GM19023 (cell line): ENCODE measurements at regions not wholly inside any gene's neighbourhood (a gene's known extent, or its start where the extent isn't known, plus 50 kb on each side); places are given as distances from the start of the nearest gene placed in this dataset.

ENCODE experiments used
- ATAC-seq: cut with Tn5 transposase; IDR thresholded peaks from one replicate; pipeline ENCODE4 v1.9.1; 2021; ENCODE audit warnings: mild to moderate bottlenecking, moderate library complexity; ENCODE audit not compliant: unreplicated experiment

- no peak for ATAC-seq
These were observed 443.9 kb upstream of the CDH4 start for GRCh38 chr20:60808003-60808672.

GRCh38 chr20:60808701-60809100 is 443.4 kb upstream of the CDH4 start:
- ATAC-seq = no peak

GRCh38 chr20:60810561-60810960 is 441.5 kb upstream of the CDH4 start:
- ATAC-seq = no peak

GRCh38 chr20:60812561-60812960 is 439.5 kb upstream of the CDH4 start:
- ATAC-seq = no peak

- ATAC-seq = no peak
These were observed 439.0 kb upstream of the CDH4 start for GRCh38 chr20:60813066-60813465.

- no peak for ATAC-seq
These were observed 436.4 kb upstream of the CDH4 start for GRCh38 chr20:60815656-60816055.

GRCh38 chr20:60816901-60817300 is 435.2 kb upstream of the CDH4 start:
- ATAC-seq = no peak

- no peak for ATAC-seq
These were observed 434.2 kb upstream of the CDH4 start for GRCh38 chr20:60817891-60818290.

- ATAC-seq = no peak
These were observed 432.6 kb upstream of the CDH4 start for GRCh38 chr20:60819511-60819910.

GRCh38 chr20:60820149-60820548 is 431.9 kb upstream of the CDH4 start:
- no peak for ATAC-seq

- ATAC-seq = no peak
These were observed 431.1 kb upstream of the CDH4 start for GRCh38 chr20:60820918-60821317.

GRCh38 chr20:60822699-60823607 is 429.1 kb upstream of the CDH4 start:
- no peak for ATAC-seq

- ATAC-seq = no peak
These were observed 416.2 kb upstream of the CDH4 start for GRCh38 chr20:60835876-60836275.

GRCh38 chr20:60837173-60837770 is 414.8 kb upstream of the CDH4 start:
- ATAC-seq = no peak

- ATAC-seq = no peak
These were observed 413.8 kb upstream of the CDH4 start for GRCh38 chr20:60838297-60838696.

- ATAC-seq = no peak
These were observed 411.1 kb upstream of the CDH4 start for GRCh38 chr20:60840971-60841370.

GRCh38 chr20:60845146-60845545 is 406.9 kb upstream of the CDH4 start:
- no peak for ATAC-seq

GRCh38 chr20:60851826-60852704 is 400.0 kb upstream of the CDH4 start:
- ATAC-seq = no peak

- ATAC-seq = no peak
These were observed 394.4 kb upstream of the CDH4 start for GRCh38 chr20:60857708-60858107.

GRCh38 chr20:60862601-60863000 is 389.5 kb upstream of the CDH4 start:
- ATAC-seq = no peak

- ATAC-seq = no peak
These were observed 388.5 kb upstream of the CDH4 start for GRCh38 chr20:60863548-60863947.
